BJ (cell line): ENCODE measurements at regions not wholly inside any gene's neighbourhood (a gene's known extent, or its start where the extent isn't known, plus 50 kb on each side); places are given as distances from the start of the nearest gene placed in this dataset.

Source experiments
- CTCF ChIA-PET: fragments of 350-600 bp; formaldehyde crosslinking; extraction: SDS; loops from one replicate; lab custom pipeline; 2021; ENCODE audit warnings: antibody characterized with exemption, inconsistent platforms; lab: Yijun Ruan, JAX
- POLR2A ChIA-PET: fragments of 300-600 bp; sonication (Branson Sonifier 250); formaldehyde crosslinking; extraction: SDS; loops from one replicate; lab custom pipeline; 2021; ENCODE audit warnings: antibody characterized with exemption; lab: Charles Lee
- DNase-seq: peaks from one replicate; pipeline ENCODE4 v3.0.0-alpha.2; 2011; ENCODE audit warnings: low read depth
- H3K27me3 ChIP-seq: 2 replicates; pipeline ENCODE4 v1.6.0; 2011; ENCODE audit warnings: low read length; ENCODE audit not compliant: control insufficient read depth, insufficient read depth
- H3K36me3 ChIP-seq: 2 replicates; pipeline ENCODE4 v1.5.1; 2011; ENCODE audit warnings: low read length; ENCODE audit not compliant: control insufficient read depth, insufficient read depth
- H3K4me3 ChIP-seq: 2 replicates; pipeline ENCODE4 v1.5.1; 2011; ENCODE audit warnings: low read depth, mild to moderate bottlenecking, control low read depth, low read length
- TF ChIP-seq, protein P1 (sequence below): IDR thresholded peaks from 2 replicates; pipeline ENCODE4 v1.5.1; 2011; ENCODE audit warnings: low read depth, mild to moderate bottlenecking, control low read depth, inconsistent platforms, low read length, moderate library complexity; ENCODE audit not compliant: insufficient read depth

DNA sequence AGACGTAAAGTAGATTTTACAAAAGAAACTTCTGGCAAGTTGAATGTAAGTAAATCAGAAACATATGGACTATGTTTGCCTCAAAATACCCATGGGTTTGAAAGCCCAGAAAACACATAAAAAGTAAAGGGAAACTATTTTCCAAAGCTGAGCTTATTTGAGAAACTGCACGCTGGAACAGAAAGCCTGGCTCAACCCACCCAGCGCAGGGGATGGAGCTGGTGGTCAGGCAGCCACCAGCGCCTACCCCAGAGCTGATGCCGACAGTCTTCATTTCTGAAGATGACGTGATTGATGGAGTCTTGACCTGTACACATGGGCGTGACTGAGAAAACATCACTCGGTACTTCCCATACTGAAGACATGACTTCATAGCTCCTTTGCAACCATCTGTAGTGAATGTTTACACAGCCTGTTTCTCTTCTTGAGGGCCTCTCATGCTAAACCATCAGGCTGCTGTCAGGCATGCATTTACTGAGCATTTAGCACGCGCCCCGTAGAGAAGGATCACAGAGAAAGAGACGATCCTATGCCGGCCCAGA is 232.6 kb upstream of the AUTS2 start:
- Histone ChIP-seq H3K27me3 (no peaks in the 10 kb centered on the region), H3K36me3 (no peaks in the 10 kb centered on the region), H3K4me3 (no peak overlapping the region)
- no peak for DNase-seq
- ChIA-PET CTCF (no interaction called here), POLR2A (no interaction called here)
- TF ChIP-seq, protein P1, sequence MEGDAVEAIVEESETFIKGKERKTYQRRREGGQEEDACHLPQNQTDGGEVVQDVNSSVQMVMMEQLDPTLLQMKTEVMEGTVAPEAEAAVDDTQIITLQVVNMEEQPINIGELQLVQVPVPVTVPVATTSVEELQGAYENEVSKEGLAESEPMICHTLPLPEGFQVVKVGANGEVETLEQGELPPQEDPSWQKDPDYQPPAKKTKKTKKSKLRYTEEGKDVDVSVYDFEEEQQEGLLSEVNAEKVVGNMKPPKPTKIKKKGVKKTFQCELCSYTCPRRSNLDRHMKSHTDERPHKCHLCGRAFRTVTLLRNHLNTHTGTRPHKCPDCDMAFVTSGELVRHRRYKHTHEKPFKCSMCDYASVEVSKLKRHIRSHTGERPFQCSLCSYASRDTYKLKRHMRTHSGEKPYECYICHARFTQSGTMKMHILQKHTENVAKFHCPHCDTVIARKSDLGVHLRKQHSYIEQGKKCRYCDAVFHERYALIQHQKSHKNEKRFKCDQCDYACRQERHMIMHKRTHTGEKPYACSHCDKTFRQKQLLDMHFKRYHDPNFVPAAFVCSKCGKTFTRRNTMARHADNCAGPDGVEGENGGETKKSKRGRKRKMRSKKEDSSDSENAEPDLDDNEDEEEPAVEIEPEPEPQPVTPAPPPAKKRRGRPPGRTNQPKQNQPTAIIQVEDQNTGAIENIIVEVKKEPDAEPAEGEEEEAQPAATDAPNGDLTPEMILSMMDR = no peak

DNA sequence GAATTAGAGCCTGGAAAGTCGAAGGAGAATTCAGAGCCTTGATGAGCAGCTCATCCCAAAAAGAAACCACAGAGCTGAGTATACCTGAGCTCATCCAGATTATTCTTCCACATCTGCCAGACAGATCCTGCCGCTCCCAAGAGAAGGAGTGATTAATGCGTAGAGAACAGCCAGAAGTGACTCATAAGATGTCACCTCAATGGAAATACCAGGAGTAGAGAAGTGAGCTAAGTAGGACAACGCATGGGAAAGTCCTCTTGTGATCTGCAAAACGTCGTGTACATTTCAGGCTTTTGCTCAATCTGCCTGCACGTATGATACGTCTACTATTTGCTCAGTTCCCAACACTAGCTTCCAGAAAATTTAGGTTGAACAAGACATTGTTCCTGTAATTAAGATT is 230.5 kb upstream of the AUTS2 start:
- ChIA-PET POLR2A (no interaction called here), CTCF (no interaction called here)
- Histone ChIP-seq H3K27me3 (no peaks in the 10 kb centered on the region), H3K36me3 (no peaks in the 10 kb centered on the region), H3K4me3 (no peak overlapping the region)
- DNase-seq = no peak
- TF ChIP-seq, protein P1 = no peak

DNA sequence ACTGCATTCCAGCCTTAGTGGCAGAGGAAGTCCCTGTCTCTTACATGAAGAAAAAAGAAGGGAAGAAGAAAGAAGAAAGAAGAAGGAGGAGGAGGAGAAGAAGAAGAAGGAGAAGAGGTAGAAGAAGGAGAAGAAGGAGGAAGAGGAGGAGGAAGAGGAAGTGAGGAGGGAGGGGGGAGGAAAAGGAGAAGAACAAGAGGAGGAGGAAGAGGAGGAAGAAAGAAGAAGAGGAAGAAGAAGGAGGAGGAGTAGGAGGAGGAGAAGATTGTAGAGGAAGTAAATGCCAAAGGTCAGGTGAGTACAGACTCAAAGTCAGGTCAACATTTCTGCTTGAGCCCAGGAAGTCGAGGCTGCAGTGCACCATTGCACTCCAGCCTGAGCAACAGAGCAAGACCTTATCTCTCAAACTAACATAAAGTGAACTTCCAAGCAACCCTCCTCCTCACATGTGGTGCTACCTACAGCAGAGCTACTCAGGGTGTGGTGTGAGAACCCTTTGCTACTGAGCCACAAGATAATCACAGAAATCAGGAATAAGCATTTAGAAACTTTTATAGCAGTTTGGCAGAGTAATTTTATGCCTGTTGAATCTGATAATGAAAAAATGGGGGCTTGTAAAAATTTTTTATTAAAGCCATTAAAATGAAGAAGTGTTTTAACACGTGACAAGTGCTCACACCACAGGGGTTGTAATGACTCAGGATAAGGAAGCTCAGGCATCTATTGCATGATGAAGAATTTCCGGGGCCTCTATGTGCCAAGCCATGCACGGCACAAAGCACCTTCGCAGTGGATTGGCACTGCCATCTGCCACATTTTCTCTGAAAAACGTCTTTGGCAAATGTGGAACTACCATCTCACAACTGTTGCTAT is 224.9 kb upstream of the AUTS2 start:
- POLR2A ChIA-PET = no interaction called here
- no peaks in the 10 kb centered on the region for H3K36me3 ChIP-seq
- TF ChIP-seq, protein P1 = no peak
- CTCF ChIA-PET = no interaction called here
- H3K4me3 ChIP-seq = no peak overlapping the region
- H3K27me3 ChIP-seq = no peaks in the 10 kb centered on the region
- no peak for DNase-seq

DNA sequence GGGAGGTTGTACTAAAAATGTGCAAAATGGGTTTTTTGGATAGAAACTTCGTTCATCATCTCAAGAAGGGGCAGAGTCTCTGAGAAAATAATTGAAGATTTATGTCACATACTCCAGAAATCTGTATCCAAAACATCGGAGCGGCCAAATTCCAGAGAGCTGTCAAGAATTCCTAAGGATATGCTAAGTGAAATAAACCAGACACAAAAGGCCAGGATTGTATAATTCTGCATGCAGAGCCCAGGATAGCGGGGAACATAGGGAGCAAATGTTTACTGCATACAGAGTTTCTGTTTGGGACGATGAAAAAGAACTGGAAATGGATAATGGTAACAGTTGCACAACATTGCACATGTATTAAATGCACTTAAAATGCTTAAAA is 224.2 kb upstream of the AUTS2 start:
- TF ChIP-seq, protein P1 = no peak
- Histone ChIP-seq H3K4me3 (no peak overlapping the region), H3K36me3 (no peaks in the 10 kb centered on the region), H3K27me3 (no peaks in the 10 kb centered on the region)
- CTCF ChIA-PET = no interaction called here
- DNase-seq = no peak
- POLR2A ChIA-PET = no interaction called here

DNA sequence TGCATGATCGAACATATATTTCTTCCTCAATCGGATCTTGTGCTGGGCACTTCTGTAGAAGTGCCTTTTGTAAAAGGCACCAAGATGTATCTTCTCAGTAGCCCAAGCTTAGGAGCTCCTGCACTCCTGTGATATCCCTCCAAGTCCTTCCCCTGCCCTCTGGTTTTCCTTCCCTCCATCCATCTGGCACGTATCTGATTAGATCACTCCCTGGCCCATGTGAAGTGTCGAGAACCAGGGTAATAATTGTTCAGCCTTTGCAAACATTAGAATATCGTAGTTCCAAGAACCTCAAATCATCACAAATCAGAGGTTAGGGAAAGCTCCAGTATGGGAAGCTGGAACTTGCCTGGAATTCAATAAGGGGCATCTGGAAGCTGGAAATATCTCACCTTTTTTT is 221.1 kb upstream of the AUTS2 start:
- ChIA-PET POLR2A (no interaction called here), CTCF (no interaction called here)
- Histone ChIP-seq H3K4me3 (no peak overlapping the region), H3K27me3 (no peaks in the 10 kb centered on the region), H3K36me3 (no peaks in the 10 kb centered on the region)
- no peak for DNase-seq
- TF ChIP-seq, protein P1 = no peak
